SK-N-SH (cell line): ENCODE measurements at regions not wholly inside any gene's neighbourhood (a gene's known extent, or its start where the extent isn't known, plus 50 kb on each side); places are given as distances from the start of the nearest gene placed in this dataset.

Experiments used
- CTCF ChIA-PET: fragments of 300-600, 350-600 bp; formaldehyde crosslinking; extraction: SDS; loops from one replicate; lab custom pipeline; 2021; lab: Yijun Ruan, JAX
- POLR2A ChIA-PET: fragments of 350-600 bp; sonication (Branson Sonifier 250); formaldehyde crosslinking; extraction: SDS; loops from one replicate; lab custom pipeline; 2020; ENCODE audit warnings: antibody characterized with exemption, inconsistent platforms; lab: Yijun Ruan, JAX
- DNase-seq: peaks from one replicate; pipeline ENCODE4 v3.0.0; 2012
- H2AFZ ChIP-seq: fragments of 200-600 bp; sonication (generic); 2 replicates; pipeline ENCODE4 v1.8.1; 2016; ENCODE audit warnings: antibody characterized with exemption, mild to moderate bottlenecking, low read depth
- H3F3A ChIP-seq: fragments of 200-600 bp; sonication (generic); replicated peaks from 2 replicates; pipeline ENCODE3; 2016; ENCODE audit warnings: antibody characterized with exemption, mild to moderate bottlenecking; ENCODE audit not compliant: insufficient read depth
- H3K27ac ChIP-seq, 2 experiments: fragments of 200-500 bp in 1 of 2; fragments of 200-600 bp in 1 of 2; sonication (Bioruptor generic) in 1 of 2; sonication (generic), shearing (Covaris generic) in 1 of 2; 2 replicates each; pipeline versions ENCODE4 v1.5.1 to v1.6.1; 2014 to 2016; ENCODE audit warnings: low read depth in 2 of 2, inconsistent platforms in 1 of 2, low read length in 1 of 2, mild to moderate bottlenecking in 1 of 2, mixed read lengths in 1 of 2
- H3K27me3 ChIP-seq: fragments of 200-600 bp; sonication (generic), shearing (Covaris generic); 2 replicates; pipeline ENCODE4 v1.6.1; 2016; ENCODE audit warnings: mixed run types; ENCODE audit not compliant: insufficient read depth
- H3K36me3 ChIP-seq, 2 experiments: fragments of 200-500 bp in 1 of 2; fragments of 200-600 bp in 1 of 2; sonication (Bioruptor generic) in 1 of 2; sonication (generic) in 1 of 2; replicated peaks in 1 of 2; 2 replicates each; pipeline versions ENCODE3 to v1.5.1; 2014 to 2016; ENCODE audit warnings: low read length in 1 of 2, mild to moderate bottlenecking in 1 of 2; ENCODE audit not compliant: insufficient read depth in 2 of 2, control insufficient read depth in 1 of 2
- H3K4me1 ChIP-seq, 2 experiments: fragments of 200-500 bp in 1 of 2; fragments of 200-600 bp in 1 of 2; sonication (Bioruptor generic) in 1 of 2; sonication (generic), shearing (Covaris generic) in 1 of 2; 2 replicates each; pipeline versions ENCODE4 v1.5.1 to v1.6.1; 2014 to 2016; ENCODE audit warnings: low read depth in 1 of 2, low read length in 1 of 2, mixed run types in 1 of 2; ENCODE audit not compliant: insufficient read depth in 2 of 2, control insufficient read depth in 1 of 2
- H3K4me2 ChIP-seq: fragments of 200-600 bp; sonication (generic), shearing (Covaris generic); 2 replicates; pipeline ENCODE4 v1.6.1; 2017; ENCODE audit warnings: mixed run types
- H3K4me3 ChIP-seq, 2 experiments: fragments of 200-500 bp in 1 of 2; fragments of 200-600 bp in 1 of 2; sonication (Bioruptor generic) in 1 of 2; sonication (generic), shearing (Covaris generic) in 1 of 2; 2 replicates each; pipeline versions ENCODE4 v1.5.1 to v1.8.1; 2014 to 2016; ENCODE audit warnings: low read depth in 2 of 2, inconsistent platforms in 1 of 2, low read length in 1 of 2, mild to moderate bottlenecking in 1 of 2, mixed read lengths in 1 of 2, moderate library complexity in 1 of 2
- H3K79me2 ChIP-seq: fragments of 200-600 bp; sonication (generic); 2 replicates; pipeline ENCODE4 v1.8.1; 2017; ENCODE audit warnings: mild to moderate bottlenecking; ENCODE audit not compliant: insufficient read depth
- H3K9ac ChIP-seq: fragments of 200-600 bp; sonication (generic); 2 replicates; pipeline ENCODE4 v1.6.1; 2017; ENCODE audit warnings: mixed run types
- H3K9me2 ChIP-seq: fragments of 200-600 bp; sonication (generic); 2 replicates; pipeline ENCODE4 v1.6.1; 2017; ENCODE audit warnings: mixed run types
- H3K9me3 ChIP-seq: fragments of 200-600 bp; sonication (generic); 2 replicates; pipeline ENCODE4 v1.6.1; 2017; ENCODE audit warnings: mixed run types, mild to moderate bottlenecking, moderate library complexity
- H4K20me1 ChIP-seq: fragments of 200-600 bp; sonication (generic); 2 replicates; pipeline ENCODE4 v1.6.1; 2017; ENCODE audit warnings: mild to moderate bottlenecking, mixed run types; ENCODE audit not compliant: insufficient read depth
- CHD2 ChIP-seq: fragments of 150-350 bp; IDR thresholded peaks from 2 replicates; pipeline ENCODE4 v1.6.1; 2018; ENCODE audit warnings: low read length; ENCODE audit not compliant: partially characterized antibody
- ELF1 ChIP-seq: IDR thresholded peaks from 2 replicates; pipeline ENCODE4 v1.4.0; 2012
- EP300 ChIP-seq, 2 experiments: IDR thresholded peaks; 2 replicates each; pipeline versions ENCODE4 v1.4.0 to v1.6.1; 2012; ENCODE audit warnings: borderline replicate concordance in 1 of 2, low read depth in 1 of 2, low read length in 1 of 2
- FOXJ3 ChIP-seq: sonication (generic); formaldehyde crosslinking; IDR thresholded peaks from 2 replicates; pipeline ENCODE4 v1.5.1; 2020; ENCODE audit warnings: mild to moderate bottlenecking, missing genetic modification reagents
- IRF3 ChIP-seq: fragments of 150-350 bp; IDR thresholded peaks from 2 replicates; pipeline ENCODE4 v1.6.1; 2016; ENCODE audit warnings: mild to moderate bottlenecking, low read depth, low read length
- JUND ChIP-seq: IDR thresholded peaks from 2 replicates; pipeline ENCODE4 v1.4.0; 2012
- MXI1 ChIP-seq: IDR thresholded peaks from 2 replicates; pipeline ENCODE4 v1.6.1; 2012; ENCODE audit warnings: mild to moderate bottlenecking, low read depth, low read length, improper control_type of control experiment
- NFIC ChIP-seq: IDR thresholded peaks from 2 replicates; pipeline ENCODE4 v1.4.0; 2012; ENCODE audit warnings: borderline replicate concordance
- NRF1 ChIP-seq: IDR thresholded peaks from 2 replicates; pipeline ENCODE4 v1.6.1; 2012; ENCODE audit warnings: low read depth, mild to moderate bottlenecking, low read length
- PBX3 ChIP-seq: IDR thresholded peaks from 2 replicates; pipeline ENCODE4; 2012
- POLR2AphosphoS5 ChIP-seq: IDR thresholded peaks from 2 replicates; pipeline ENCODE4 v1.6.1; 2012; ENCODE audit warnings: low read depth, low read length
- RCOR1 ChIP-seq: fragments of 150-350 bp; IDR thresholded peaks from 2 replicates; pipeline ENCODE4 v1.6.1; 2017; ENCODE audit warnings: antibody characterized with exemption, low read length
- REST ChIP-seq: IDR thresholded peaks from 2 replicates; pipeline ENCODE4 v1.6.1; 2012; ENCODE audit warnings: mild to moderate bottlenecking, low read depth, low read length, moderate library complexity
- RFX5 ChIP-seq: IDR thresholded peaks from 2 replicates; pipeline ENCODE4 v1.6.1; 2012; ENCODE audit warnings: mild to moderate bottlenecking, improper control_type of control experiment, low read length
- RXRA ChIP-seq: IDR thresholded peaks from 2 replicates; pipeline ENCODE4 v1.4.0; 2012; ENCODE audit warnings: low read depth, mild to moderate bottlenecking, borderline replicate concordance
- SIN3A ChIP-seq: IDR thresholded peaks from 2 replicates; pipeline ENCODE4 v1.6.1; 2012; ENCODE audit warnings: low read depth, mild to moderate bottlenecking, low read length, moderate library complexity, borderline replicate concordance
- SMC3 ChIP-seq: IDR thresholded peaks from 2 replicates; pipeline ENCODE4 v1.6.1; 2012; ENCODE audit warnings: low read depth, low read length, improper control_type of control experiment
- TEAD4 ChIP-seq: IDR thresholded peaks from 2 replicates; pipeline ENCODE4 v1.4.0; 2012; ENCODE audit warnings: mild to moderate bottlenecking, borderline replicate concordance; ENCODE audit not compliant: insufficient read depth
- ZBTB33 ChIP-seq: IDR thresholded peaks from 2 replicates; pipeline ENCODE4 v1.4.0; 2012; ENCODE audit warnings: low read depth, borderline replicate concordance
- WGBS: methylation state at CpG from one replicate; pipeline ENCODE4 v1.1.6; 2017; ENCODE audit warnings: low lambda C conversion rate; 5-methylcytosine and 5-hydroxymethylcytosine counted together

GRCh38 chr18:78242806-78243205, 736.8 kb upstream of the SALL3 start:
- H3K79me2 ChIP-seq, result no peaks in the 10 kb centered on the region
- ChIA-PET CTCF (no interaction called here), POLR2A (no interaction called here)
- no peak for DNase-seq
- WGBS, result under 1% methylated on average over 12 of the region's 12 CpGs
- no peaks in the 10 kb centered on the region for H3K9me3 ChIP-seq
- peaks cover 39% of the 10 kb centered on the region; the same call in 1 of the 2 replicates for H3K27me3 ChIP-seq
- no peaks in the 10 kb centered on the region for H3F3A ChIP-seq
- no peaks in the 10 kb centered on the region for H4K20me1 ChIP-seq
- H3K4me2 ChIP-seq, result no peak overlapping the region
- no peaks in the 10 kb centered on the region for H3K4me1 ChIP-seq
- no peak overlapping the region for H3K4me3 ChIP-seq
- H3K36me3 ChIP-seq, result no peaks in the 10 kb centered on the region
- H3K27ac ChIP-seq, result no peak overlapping the region
- H3K9ac ChIP-seq, result no peak overlapping the region
- TF ChIP-seq PBX3 (no peak), FOXJ3 (CRISPR knock-in tag) (no peak), MXI1 (no peak), SIN3A (no peak), ELF1 (no peak), IRF3 (no peak), CHD2 (no peak), TEAD4 (no peak), EP300 (IDR thresholded peaks at IDR 0.05; ENCODE audit: borderline replicate concordance in 1 of 2, low read depth in 1 of 2, low read length in 1 of 2) (no peak), RCOR1 (no peak), NRF1 (no peak)
- no peak overlapping the region for H2AFZ ChIP-seq
- no peaks in the 10 kb centered on the region for H3K9me2 ChIP-seq

GRCh38 chr18:78244779-78245178, 734.8 kb upstream of the SALL3 start:
- no peak overlapping the region for H3K27ac ChIP-seq
- POLR2A ChIA-PET, result no interaction called here
- no peak overlapping the region for H2AFZ ChIP-seq
- no peaks in the 10 kb centered on the region for H3F3A ChIP-seq
- H3K4me2 ChIP-seq, result no peak overlapping the region
- no peaks in the 10 kb centered on the region for H3K4me1 ChIP-seq
- no peaks in the 10 kb centered on the region for H3K9me3 ChIP-seq
- H3K79me2 ChIP-seq, result no peaks in the 10 kb centered on the region
- H4K20me1 ChIP-seq, result no peaks in the 10 kb centered on the region
- H3K27me3 ChIP-seq, result peaks cover 42% of the 10 kb centered on the region; the same call in 1 of the 2 replicates
- no peaks in the 10 kb centered on the region for H3K9me2 ChIP-seq
- WGBS, result 2% methylated on average over 4 of the region's 4 CpGs
- CTCF ChIA-PET, result no interaction called here
- no peak for DNase-seq
- H3K36me3 ChIP-seq, result no peaks in the 10 kb centered on the region
- no peak overlapping the region for H3K4me3 ChIP-seq
- H3K9ac ChIP-seq, result no peak overlapping the region
- TF ChIP-seq PBX3 (no peak), NFIC (no peak), ZBTB33 (no peak), RXRA (no peak), REST (no peak), POLR2AphosphoS5 (no peak), IRF3 (no peak), JUND (no peak), RFX5 (no peak), SMC3 (no peak)
